KBM-7 (cell line): ENCODE measurements at regions not wholly inside any gene's neighbourhood (a gene's known extent, or its start where the extent isn't known, plus 50 kb on each side); places are given as distances from the start of the nearest gene placed in this dataset.
"Not testable (repeated sequence)": the region's sequence is repeated elsewhere in the genome, so short reads cannot be mapped to it uniquely, and the experiment has no call there.

Experiments
- DNase-seq: peaks from one replicate; pipeline ENCODE4 v3.0.0-alpha.2; 2015
- in situ Hi-C: fragments of 300-500 bp; cut with MboI; formaldehyde crosslinking; loops from 2 replicates; pipeline ENCODE4 v1.14.3; 2020; ENCODE audit warnings: low sequenced_read_pairs, low pct_unique_long_range_greater_than_20kb, mixed read lengths

DNA sequence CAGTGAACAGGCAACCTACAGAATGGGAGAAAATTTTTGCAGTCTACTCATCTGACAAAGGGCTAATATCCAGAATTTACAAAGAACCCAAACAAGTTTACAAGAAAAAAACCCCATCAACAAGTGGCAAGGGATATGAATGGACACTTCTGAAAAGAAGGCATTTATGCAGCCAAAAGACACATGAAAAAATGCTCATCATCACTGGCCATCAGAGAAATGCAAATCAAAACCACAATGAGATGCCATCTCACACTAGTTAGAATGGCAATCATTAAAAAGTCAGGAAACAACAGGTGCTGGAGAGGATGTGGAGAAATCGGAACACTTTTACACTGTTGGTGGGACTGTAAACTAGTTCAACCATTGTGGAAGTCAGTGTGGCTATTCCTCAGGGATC is 80.3 kb downstream of the ZNF474 start:
- in situ Hi-C loops, DNase-seq: not testable (repeated sequence)

DNA sequence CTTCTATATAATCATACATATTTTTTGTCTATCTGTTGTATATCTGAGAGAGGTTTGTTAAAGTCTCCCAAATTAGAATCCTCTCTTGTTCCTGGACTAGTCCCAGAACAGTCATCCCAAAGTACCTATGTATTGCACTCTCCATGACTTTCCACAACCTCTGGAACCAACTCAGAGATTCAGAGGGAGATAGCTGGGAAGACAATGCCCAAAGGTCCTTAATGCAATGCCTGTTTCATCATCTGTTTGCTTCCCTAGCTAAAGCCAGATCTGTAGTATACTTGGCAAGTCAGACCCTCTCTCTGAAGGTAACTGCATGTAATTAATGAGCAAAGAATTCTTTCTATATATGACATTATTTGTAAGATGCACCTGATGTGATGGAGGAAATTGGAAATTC is 89.4 kb downstream of the ZNF474 start:
- in situ Hi-C loops, result no loop called here
- no peak for DNase-seq

DNA sequence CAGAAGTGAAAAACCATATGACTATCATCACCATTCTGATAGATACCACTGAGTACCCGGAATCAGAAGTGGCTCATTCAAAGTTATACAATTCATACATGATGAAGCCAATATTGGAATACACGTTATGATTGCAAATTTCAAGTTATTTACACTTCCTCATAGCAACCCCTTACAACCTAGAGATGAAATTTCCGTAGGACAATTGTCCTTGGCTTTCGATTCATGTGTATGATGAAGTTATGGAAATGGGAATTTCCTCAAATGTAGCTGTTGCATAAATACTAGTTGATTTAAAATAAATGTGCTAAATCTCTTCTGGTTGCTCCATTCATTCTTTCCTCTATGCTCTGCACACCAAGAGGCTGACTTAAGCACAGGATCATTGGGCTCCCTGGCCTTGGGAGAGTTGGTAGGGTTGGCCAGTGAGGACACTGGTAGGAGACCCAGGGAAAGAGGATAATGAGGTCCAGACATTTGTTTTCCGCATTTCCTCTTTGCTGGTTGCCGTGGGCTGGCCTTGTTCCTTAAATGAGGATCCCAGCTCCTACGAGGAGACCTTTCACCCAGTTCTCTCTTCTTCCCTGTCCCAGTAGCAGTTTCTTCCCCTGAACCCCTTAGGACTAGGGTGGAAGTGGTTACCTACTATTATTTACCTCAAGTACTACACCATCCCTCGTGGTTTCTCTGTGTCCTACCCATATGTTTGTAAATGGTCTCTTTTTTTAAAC is 90.3 kb downstream of the ZNF474 start:
- DNase-seq, result no peak

DNA sequence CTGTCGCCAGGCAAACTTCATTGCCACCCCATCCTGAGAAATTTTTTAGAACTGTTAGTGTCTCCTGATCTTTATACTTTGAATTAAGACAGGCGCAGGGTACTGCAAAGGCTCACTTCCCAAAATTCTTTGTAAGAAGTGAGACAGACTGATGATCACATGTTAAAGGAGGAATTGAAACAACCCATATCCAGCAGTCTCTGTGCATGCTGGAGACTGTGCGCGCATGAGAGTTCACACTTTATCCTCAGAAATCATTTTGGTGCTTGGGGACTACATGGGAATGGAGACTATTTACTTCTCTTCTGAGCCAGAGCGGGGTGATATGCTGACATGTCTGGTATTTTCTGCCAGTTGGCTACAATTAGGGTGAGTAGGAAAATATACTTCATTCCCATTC is 91.2 kb downstream of the ZNF474 start:
- in situ Hi-C loops, result no loop called here
- no peak for DNase-seq

More for the DNA sequence above, 90.3 kb downstream of the ZNF474 start:
- in situ Hi-C loops, result no loop called here

DNA sequence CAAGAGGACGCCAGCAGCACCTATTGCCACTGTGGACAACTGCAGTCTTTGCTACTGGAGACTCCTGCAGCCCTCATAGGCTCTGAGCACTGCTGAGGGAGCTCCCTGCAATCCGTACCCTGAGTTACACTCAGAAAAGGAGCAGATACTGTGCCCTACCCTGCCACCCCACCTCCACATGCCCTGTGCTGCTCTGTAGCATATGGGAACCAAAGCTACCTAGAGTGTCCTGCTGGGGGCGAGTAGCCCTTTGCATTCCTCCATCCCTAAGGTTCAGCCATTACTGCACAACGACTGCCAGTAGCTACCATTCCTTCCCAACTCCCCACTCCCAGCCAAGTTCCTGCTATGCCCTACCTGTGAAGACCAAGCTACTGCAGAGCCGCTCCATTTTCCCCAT is 90.2 kb upstream of the SNCAIP start:
- DNase-seq, result no peak

DNA sequence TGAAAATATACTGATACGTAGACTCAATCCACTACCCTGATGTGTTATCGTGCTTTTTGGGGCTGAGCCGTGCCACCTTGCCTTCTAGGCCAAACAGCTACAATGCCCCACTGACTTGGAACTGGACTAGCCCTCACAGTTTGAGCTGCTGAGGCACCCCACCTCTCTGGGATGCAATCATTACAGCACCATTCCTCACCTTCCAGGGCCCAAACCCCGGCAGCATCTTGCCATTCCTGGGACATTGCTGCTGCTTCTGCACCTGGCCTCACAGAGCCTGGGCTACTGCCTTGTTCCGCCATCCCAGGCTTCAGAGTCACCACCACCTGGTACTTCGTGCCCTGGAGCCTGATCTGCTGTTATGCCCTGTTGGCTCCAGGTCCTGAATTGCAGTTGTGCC is 89.5 kb upstream of the SNCAIP start:
- in situ Hi-C loops, result no loop called here

More for the DNA sequence above, 90.2 kb upstream of the SNCAIP start:
- in situ Hi-C loops, result no loop called here

DNA sequence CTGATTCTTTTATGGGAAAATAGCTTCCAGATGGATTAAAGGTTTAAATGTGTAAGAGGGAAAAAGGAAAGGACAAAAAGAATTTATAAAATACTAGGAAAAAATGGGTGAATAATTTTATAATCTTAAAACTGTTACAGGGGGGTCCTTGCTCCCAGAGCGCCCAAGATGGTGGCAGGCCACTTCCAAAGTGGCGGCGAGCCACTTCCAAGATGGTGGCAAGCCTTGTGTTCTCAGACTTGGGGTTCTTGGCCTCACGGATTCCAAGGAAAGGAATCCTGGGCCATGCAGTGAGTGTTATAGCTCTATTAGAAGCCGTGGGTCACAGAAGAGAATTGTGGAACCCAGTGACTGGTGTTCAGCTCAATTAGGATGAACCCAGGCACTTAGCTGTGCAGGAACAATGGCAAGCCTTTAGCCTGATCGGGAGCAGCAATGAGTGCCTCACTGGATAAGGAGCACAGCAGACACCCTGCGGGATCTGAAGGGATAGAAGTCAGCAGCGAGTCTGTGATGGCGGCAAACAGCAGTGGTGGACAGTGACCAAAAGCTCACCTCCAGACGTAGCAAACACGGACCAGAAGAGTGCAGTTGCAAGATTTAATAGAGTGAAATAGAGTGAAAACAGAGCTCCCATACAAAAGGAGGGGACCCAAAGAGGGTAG is 83.2 kb upstream of the SNCAIP start:
- no peak for DNase-seq
- in situ Hi-C loops, result no loop called here

More for the DNA sequence above, 89.5 kb upstream of the SNCAIP start:
- DNase-seq, result no peak

DNA sequence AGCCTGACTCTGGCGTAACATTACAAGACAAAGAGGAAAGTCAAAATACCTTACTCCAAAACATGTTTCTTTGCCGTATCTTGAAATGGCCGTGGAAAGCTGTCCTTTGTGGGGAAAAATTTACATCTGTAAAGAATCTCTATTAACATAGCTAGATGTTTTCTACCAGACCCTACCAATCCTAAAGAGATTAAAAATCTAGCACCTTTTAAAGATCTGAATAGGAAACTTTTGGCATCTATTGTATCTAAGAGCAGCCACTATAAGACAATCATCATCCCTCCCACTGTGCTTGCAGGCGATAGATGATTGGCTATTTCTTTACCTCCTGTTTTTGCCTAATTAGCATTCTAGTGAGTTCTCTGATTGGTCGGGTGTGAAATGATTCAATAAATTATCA is 82.5 kb upstream of the SNCAIP start:
- in situ Hi-C loops, result no loop called here
- DNase-seq, result no peak

DNA sequence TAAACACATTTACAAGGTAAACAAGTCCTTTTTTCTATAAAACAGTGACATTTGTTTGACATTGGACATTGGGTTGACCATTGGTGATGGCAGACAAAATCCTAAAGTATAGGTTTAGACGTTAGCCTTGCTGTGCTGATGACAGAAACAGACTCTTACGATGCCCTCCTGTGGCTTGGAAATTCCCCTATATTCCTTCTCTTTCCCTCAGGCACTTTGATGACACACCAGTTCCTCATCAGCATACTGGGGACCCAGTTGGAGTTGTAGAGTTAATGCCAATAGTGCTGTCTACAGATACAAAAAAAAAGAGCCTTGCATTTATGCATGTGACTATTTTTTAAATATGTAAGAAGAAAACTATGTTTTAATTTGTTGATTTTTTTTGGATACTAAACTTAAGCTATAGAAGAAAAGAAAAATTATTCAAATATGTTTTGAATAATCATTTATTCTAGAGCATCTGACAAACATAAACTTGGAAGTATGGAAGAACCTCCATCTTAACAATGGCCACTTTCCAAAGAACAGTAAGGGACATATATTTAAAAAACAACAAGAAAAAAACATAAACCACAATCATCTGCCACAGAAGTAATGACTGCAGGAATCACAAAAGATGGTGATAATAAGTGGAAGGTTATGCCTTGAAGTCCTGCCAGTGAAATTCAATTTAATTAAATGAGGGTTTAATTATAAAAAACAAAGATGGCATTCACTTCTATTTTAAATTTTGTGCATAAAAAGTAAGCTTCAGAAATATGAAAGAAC is 75.6 kb upstream of the SNCAIP start:
- DNase-seq, result no peak
- in situ Hi-C loops, result no loop called here

DNA sequence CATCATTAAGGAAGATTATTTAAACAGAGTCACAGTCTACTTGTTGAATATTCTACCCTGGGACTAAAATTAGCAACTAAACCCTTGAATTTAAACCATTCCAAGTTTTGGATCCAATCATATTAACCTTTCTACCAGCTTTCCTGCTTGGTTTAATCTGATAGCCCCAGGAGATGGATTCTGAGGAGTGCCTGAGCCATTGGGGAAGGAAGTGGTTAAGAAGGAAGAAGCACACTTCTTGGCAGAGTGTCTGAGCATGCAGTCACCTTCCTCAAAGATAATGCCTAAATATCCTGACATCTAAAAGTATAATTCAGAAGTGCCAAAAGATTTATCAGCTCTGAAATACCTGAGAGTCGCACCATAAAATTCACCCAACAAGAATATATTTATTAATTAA is 74.1 kb upstream of the SNCAIP start:
- DNase-seq, result peak; percentile 20
- in situ Hi-C loops, result no loop called here

DNA sequence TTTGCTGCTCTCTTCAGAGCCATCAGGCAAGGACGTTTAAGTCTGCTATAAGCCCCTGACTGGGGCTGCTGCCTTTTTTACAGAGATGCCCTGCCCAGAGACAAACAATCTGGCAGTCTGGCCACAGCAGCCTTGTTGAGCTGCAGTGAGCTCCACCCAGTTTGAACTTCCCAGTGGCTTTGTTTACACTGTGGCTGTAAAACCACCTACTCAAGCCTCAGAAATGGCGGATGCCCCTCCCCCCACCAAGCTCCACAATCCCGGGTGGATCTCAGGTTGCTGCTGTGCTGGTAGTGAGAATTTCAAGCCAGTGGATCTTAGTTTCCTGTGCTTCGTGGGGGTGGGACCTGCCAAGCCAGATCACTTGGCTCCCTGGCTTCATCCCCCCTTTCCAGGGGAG is 59.7 kb upstream of the SNCAIP start:
- no peak for DNase-seq
- in situ Hi-C loops, result no loop called here

DNA sequence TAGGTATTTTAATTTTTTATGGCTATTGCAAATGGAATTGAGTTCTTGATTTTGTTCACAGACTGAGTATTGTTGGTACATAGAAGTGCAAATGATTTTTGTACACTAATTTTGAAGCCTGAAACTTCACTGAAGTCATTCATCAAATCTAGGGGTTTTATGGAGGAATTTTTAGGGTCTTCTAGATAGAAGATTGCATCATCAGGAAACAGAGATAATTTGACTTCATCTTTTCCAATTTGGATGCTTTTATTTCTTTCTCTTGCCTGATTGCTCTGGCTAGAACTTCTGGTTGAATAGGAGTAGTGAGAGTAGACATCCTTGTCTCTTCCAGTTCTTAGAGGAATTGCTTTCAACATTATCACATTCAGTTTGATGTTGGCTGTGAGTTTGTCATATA is 58.2 kb upstream of the SNCAIP start:
- in situ Hi-C loops, result no loop called here
- DNase-seq, result no peak

DNA sequence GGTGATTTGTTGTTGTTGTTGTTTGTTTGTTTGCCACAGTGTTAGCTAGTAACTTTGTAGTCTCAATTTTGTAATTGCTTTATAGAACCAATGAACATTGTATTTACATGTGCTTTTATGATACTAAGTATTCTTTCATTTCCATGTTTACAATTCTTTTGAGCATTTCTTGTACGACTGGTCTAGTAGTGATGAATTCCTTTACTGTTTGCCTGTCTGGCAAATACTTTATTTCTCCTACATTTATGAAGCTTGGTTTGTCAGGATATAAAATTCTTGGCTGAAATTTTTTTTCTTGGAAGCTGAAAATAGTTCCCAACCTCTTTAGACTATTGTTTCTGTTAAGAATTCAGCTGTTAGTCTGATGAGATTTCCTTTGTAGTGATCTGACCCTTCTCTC is 55.6 kb upstream of the SNCAIP start:
- DNase-seq, result no peak
- in situ Hi-C loops, result no loop called here

DNA sequence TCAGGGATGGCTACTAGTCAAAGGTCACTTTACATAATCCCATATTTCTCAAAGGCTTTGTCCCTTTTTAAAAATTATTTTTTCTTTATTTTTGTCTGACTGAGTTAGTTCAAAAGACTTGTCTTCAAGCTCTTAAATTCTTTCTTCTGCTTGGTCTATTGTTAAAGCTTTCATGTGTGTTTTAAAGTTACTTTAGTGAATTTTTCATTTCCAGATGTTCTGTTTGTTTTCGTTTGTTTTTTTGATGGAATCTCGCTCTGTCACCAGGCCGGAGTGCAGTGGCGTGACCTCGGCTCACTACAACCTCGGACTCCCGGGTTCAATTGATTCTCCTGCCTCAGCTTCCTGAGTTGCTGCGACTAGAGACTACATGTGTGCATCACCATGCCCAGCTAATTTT is 55.0 kb upstream of the SNCAIP start:
- no peak for DNase-seq
- in situ Hi-C loops, result no loop called here

DNA sequence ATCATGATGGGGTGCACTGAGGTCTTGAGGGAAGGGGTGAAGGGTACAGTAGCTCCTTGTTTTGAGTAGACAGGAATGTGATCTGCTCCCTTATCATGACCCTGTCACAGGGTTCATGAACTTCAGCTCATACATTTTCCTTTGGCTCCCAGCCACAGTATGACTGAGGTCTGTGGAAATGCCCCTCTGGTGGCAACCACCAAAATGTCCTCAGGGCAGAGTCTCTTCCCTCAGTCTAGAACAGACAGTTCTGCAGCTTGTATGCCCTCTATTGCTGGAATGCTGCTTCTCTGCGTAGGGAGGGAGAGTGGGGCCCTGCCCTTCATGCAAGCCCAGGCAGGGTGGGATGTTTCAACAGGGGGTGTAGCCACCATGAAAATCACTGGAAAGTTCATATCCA is 53.8 kb upstream of the SNCAIP start:
- in situ Hi-C loops, result no loop called here
- no peak for DNase-seq

DNA sequence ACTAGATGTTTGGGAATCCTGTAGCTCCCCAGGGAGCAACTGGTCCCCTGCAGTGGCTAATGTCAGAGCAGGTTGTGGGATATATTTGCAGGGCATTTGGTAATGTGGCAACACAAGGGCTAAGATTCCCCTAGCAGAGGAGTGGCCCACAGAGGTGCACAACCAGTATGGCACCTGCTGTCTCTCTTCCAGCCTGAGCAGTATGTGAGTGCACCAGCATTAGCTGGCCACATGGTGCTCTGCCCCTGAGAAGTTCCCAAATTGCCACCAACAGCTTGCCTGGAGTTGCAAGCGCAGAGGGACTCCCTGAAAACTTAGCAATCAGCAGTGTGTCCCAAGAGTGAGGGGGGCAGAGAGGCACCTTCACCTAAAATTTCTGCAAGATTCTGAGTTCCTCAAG is 53.2 kb upstream of the SNCAIP start:
- no peak for DNase-seq
- in situ Hi-C loops, result no loop called here

DNA sequence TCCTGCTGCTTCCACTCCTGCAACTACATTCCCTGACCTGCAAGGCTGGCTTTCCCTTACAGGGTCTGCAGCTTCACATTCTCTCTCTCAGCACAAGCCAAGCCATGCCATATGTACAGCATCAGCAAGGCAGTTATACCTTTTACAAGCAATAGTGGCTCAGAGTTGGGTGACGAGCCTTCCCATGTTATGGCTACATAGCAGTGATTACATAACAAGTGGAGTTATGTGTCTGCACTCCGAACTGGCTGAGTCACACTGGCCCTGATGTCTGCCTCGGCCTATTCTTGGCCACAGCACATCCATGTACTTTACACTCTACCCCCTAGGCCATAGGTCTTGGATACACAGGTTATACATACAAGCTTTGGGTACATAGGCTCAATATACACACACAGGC is 52.0 kb upstream of the SNCAIP start:
- no peak for DNase-seq
- in situ Hi-C loops, result no loop called here

DNA sequence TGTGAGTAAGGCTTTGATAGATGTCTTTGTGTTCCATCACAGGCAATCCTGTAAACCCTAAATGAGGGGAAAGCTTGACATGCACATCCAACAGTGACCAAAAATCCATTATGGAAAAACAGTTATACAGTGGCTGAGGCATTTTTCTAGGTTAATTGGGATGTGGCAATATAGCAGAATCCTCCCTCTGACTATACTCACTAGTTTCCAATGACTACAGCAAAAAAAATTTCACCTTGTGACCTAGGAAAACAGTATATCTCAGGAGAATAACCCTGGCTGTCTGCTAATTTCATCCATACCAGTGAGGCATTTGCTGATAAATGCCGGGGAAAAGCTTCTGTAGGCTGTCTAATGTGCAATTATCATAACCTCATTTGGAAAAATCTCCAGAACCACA is 49.9 kb upstream of the SNCAIP start:
- no peak for DNase-seq
- in situ Hi-C loops, result no loop called here
